Ovary (tissue), 7 donors: ENCODE measurements at regions not wholly inside any gene's neighbourhood (a gene's known extent, or its start where the extent isn't known, plus 50 kb on each side); places are given as distances from the start of the nearest gene placed in this dataset.

Experiments used
- DNase-seq, 5 donors: peaks; one replicate each; pipeline ENCODE4 v3.0.0-alpha.2; 2019 to 2020
- H3K27ac ChIP-seq, 2 donors: fragments of 200-600 bp; one replicate each; pipeline versions ENCODE4 v1.5.1 to v1.8.0; 2019 to 2022
- H3K27me3 ChIP-seq: fragments of 200-600 bp; one replicate; pipeline ENCODE4 v1.8.0; 2022
- H3K36me3 ChIP-seq: fragments of 200-600 bp; sonication (generic); one replicate; pipeline ENCODE4 v1.5.1; 2019
- H3K4me1 ChIP-seq: one replicate; pipeline ENCODE4 v1.8.1; 2013; ENCODE audit warnings: mild to moderate bottlenecking, moderate library complexity; ENCODE audit not compliant: insufficient read depth
- H3K4me3 ChIP-seq: fragments of 200-600 bp; sonication (generic); one replicate; pipeline ENCODE4 v1.5.1; 2017
- H3K9me3 ChIP-seq, 2 donors: fragments of 200-600 bp in 1 of 2; sonication (generic) in 1 of 2; one replicate each; pipeline versions ENCODE4 v1.5.1 to v1.8.1; 2013 to 2019; ENCODE audit warnings: mild to moderate bottlenecking in 1 of 2, moderate library complexity in 1 of 2
- CTCF ChIP-seq, 3 donors: fragments of 450-650 bp in 2 of 3; fragments of 200-600 bp in 1 of 3; IDR thresholded peaks; one replicate each; pipeline versions ENCODE4 v1.5.1 to v1.8.0; 2016 to 2022; ENCODE audit warnings: antibody characterized with exemption in 3 of 3, mild to moderate bottlenecking in 1 of 3
- EP300 ChIP-seq: sonication (generic); formaldehyde crosslinking; IDR thresholded peaks from one replicate; pipeline ENCODE4 v1.6.1; 2017; ENCODE audit warnings: antibody characterized with exemption
- POLR2A ChIP-seq: fragments of 450-650 bp; IDR thresholded peaks from one replicate; pipeline ENCODE4 v1.6.1; 2017; ENCODE audit warnings: antibody characterized with exemption, mild to moderate bottlenecking, moderate library complexity
- WGBS, 3 donors: extraction: QIAGEN DNeasy Blood & Tissue Kit in 1 of 3; methylation state at CpG; one replicate each; pipeline versions ENCODE4 v1.1.5 to v1.1.7; 2013 to 2017; 5-methylcytosine and 5-hydroxymethylcytosine counted together
- intact Hi-C, 4 donors: fragments of 100-400 bp; cut with DNase I; formaldehyde crosslinking; loops; one replicate each; pipeline versions ENCODE4 v1.11.0 to v1.15.1; 2022 to 2023
- donor health status: DM: no; HTN: no; CAD: no; lungs with moderate emphysema.
- donor health status: DM: no; HTN: no; CAD: no.
- donor health status: Bipolar disorder and iron deficiency.
- donor health status: DM: no; HTN: no; CAD: no.
- donor health status: DM: yes; HTN: yes; CAD: no.

- 85 to 90% (median 88%) methylated on average over 4 of the region's 4 CpGs for WGBS, 3 donors
- DNase-seq = no peak
- Histone ChIP-seq H3K27me3 (no peaks in the 10 kb centered on the region), H3K4me1 (peaks cover 4% of the 10 kb centered on the region), H3K4me3 (no peak overlapping the region), H3K27ac (no peak overlapping the region), H3K36me3 (no peaks in the 10 kb centered on the region), H3K9me3 (no peaks in the 10 kb centered on the region)
- intact Hi-C loops = no loop called here
- TF ChIP-seq POLR2A (no peak), CTCF (IDR thresholded peaks at IDR 0.05) (no peak), EP300 (no peak)
Measured at GRCh38 chr2:105607920-105608504, 136.7 kb upstream of the NCK2 start.

GRCh38 chr2:105606081-105606480, 138.6 kb upstream of the NCK2 start:
- no peak overlapping the region for H3K4me3 ChIP-seq
- H3K27ac ChIP-seq = no peak overlapping the region
- peaks cover 3% of the 10 kb centered on the region for H3K4me1 ChIP-seq
- H3K27me3 ChIP-seq = no peaks in the 10 kb centered on the region
- no peaks in the 10 kb centered on the region for H3K9me3 ChIP-seq
- TF ChIP-seq POLR2A (no peak), EP300 (no peak), CTCF (IDR thresholded peaks at IDR 0.05) (no peak)
- no peak for DNase-seq
- no peaks in the 10 kb centered on the region for H3K36me3 ChIP-seq
- intact Hi-C loops = no loop called here
- WGBS, 3 donors = 82 to 95% (median 86%) methylated on average over 3 of the region's 3 CpGs

GRCh38 chr2:105604938-105605337, 139.8 kb upstream of the NCK2 start:
- Histone ChIP-seq H3K9me3 (no peaks in the 10 kb centered on the region), H3K27me3 (no peaks in the 10 kb centered on the region), H3K4me1 (peaks cover 9% of the 10 kb centered on the region), H3K4me3 (no peak overlapping the region), H3K27ac (no peak overlapping the region), H3K36me3 (no peaks in the 10 kb centered on the region)
- DNase-seq = no peak
- WGBS, 3 donors = 35 to 48% (median 45%) methylated on average over 3 of the region's 3 CpGs
- no peak for TF ChIP-seq CTCF (IDR thresholded peaks at IDR 0.05)
- no peak for TF ChIP-seq EP300
- no peak for TF ChIP-seq POLR2A
- intact Hi-C loops = no loop called here

- no peak for DNase-seq
- no peaks in the 10 kb centered on the region for H3K9me3 ChIP-seq
- no peak overlapping the region for H3K27ac ChIP-seq
- H3K27me3 ChIP-seq = no peaks in the 10 kb centered on the region
- no peak overlapping the region for H3K4me3 ChIP-seq
- no peaks in the 10 kb centered on the region for H3K36me3 ChIP-seq
- intact Hi-C loops = no loop called here
- H3K4me1 ChIP-seq = peaks cover 9% of the 10 kb centered on the region
- no peak for TF ChIP-seq POLR2A
- no peak for TF ChIP-seq EP300
- no peak for TF ChIP-seq CTCF (IDR thresholded peaks at IDR 0.05)
- WGBS, 3 donors = 30 to 48% (median 43%) methylated on average over 8 of the region's 8 CpGs
Measured at GRCh38 chr2:105600949-105601794, 143.5 kb upstream of the NCK2 start.
